Right lobe of liver (tissue), 6 donors: ENCODE measurements at regions not wholly inside any gene's neighbourhood (a gene's known extent, or its start where the extent isn't known, plus 50 kb on each side); places are given as distances from the start of the nearest gene placed in this dataset.

Source experiments
- ATAC-seq, 4 donors: fragments of 200-7000 bp; cut with Tn5 transposase; one replicate each; pipeline ENCODE4 v1.9.1; 2020; ENCODE audit warnings: mild to moderate bottlenecking in 4 of 4, moderate library complexity in 4 of 4
- DNase-seq, 3 donors: peaks; one replicate each; pipeline ENCODE4 v3.0.0-alpha.2; 2020
- H3K27ac ChIP-seq, 3 donors: fragments of 200-600 bp; one replicate each; pipeline ENCODE4 v1.8.0; 2022
- H3K27me3 ChIP-seq, 2 donors: fragments of 200-600 bp; one replicate each; pipeline ENCODE4 v1.8.0; 2022
- H3K36me3 ChIP-seq, 4 donors: fragments of 200-600 bp; sonication (generic) in 1 of 4; one replicate each; pipeline versions ENCODE4 v1.5.1 to v1.8.0; 2017 to 2022; ENCODE audit warnings: control low read depth in 1 of 4
- H3K4me1 ChIP-seq, 4 donors: fragments of 200-600 bp; sonication (generic) in 1 of 4; one replicate each; pipeline versions ENCODE4 v1.5.1 to v1.8.0; 2017 to 2022; ENCODE audit warnings: control low read depth in 1 of 4
- H3K4me3 ChIP-seq, 3 donors: fragments of 200-600 bp; one replicate each; pipeline ENCODE4 v1.8.0; 2022
- H3K9me3 ChIP-seq, 4 donors: fragments of 200-600 bp; sonication (generic) in 1 of 4; one replicate each; pipeline versions ENCODE4 v1.5.1 to v1.8.0; 2017 to 2022; ENCODE audit warnings: control low read depth in 1 of 4
- CTCF ChIP-seq, 4 donors: fragments of 200-600 bp in 3 of 4; fragments of 450-650 bp in 1 of 4; IDR thresholded peaks; one replicate each; pipeline versions ENCODE4 v1.5.1 to v1.8.0; 2016 to 2022; ENCODE audit warnings: antibody characterized with exemption in 4 of 4, mild to moderate bottlenecking in 2 of 4
- POLR2A ChIP-seq: fragments of 450-650 bp; IDR thresholded peaks from one replicate; pipeline ENCODE4 v1.6.1; 2017; ENCODE audit warnings: antibody characterized with exemption, mild to moderate bottlenecking
- WGBS: methylation state at CpG from one replicate; pipeline ENCODE4 v1.1.6; 2018; ENCODE audit warnings: low coverage, low lambda C conversion rate; ENCODE audit not compliant: insufficient coverage; ENCODE audit errors: missing lambda C conversion rate; 5-methylcytosine and 5-hydroxymethylcytosine counted together
- intact Hi-C, 2 donors: fragments of 100-400 bp; cut with DNase I; formaldehyde crosslinking; loops; one replicate each; pipeline versions ENCODE4 v1.11.2 to v1.14.1; 2022
- donor health status: DM: no; HTN: yes; CAD: no.
- donor health status: DM: no; HTN: no; CAD: no.
- donor health status: DM: no; HTN: no; CAD: no.
- donor health status: DM: no; HTN: yes; CAD: no.
- donor health status: DM: no; HTN: yes; CAD: no.

- DNase-seq (peak in 1 of 3 donors; percentile 30), ATAC-seq (no peak)
- no peak overlapping the region for H3K27ac ChIP-seq
- H3K36me3 ChIP-seq: no peaks in the 10 kb centered on the region
- H3K27me3 ChIP-seq: no peaks in the 10 kb centered on the region
- H3K4me3 ChIP-seq: no peak overlapping the region
- no peaks in the 10 kb centered on the region for H3K9me3 ChIP-seq
- 33% methylated on average over 1 of the region's 26 CpGs for WGBS
- no peak for TF ChIP-seq POLR2A
- no peak for TF ChIP-seq CTCF (IDR thresholded peaks at IDR 0.05)
- no peaks in the 10 kb centered on the region for H3K4me1 ChIP-seq
- intact Hi-C loops: no loop called here
Observed at GRCh38 chr18:78772360-78773302, 207.0 kb upstream of the SALL3 start.

- TF ChIP-seq POLR2A (no peak), CTCF (IDR thresholded peaks at IDR 0.05) (no peak)
- H3K36me3 ChIP-seq: no peaks in the 10 kb centered on the region
- no CpG with 5 or more reads among the region's 7 CpGs for WGBS
- H3K4me3 ChIP-seq: no peak overlapping the region
- H3K4me1 ChIP-seq: no peaks in the 10 kb centered on the region
- no peaks in the 10 kb centered on the region for H3K9me3 ChIP-seq
- intact Hi-C loops: no loop called here
- ATAC-seq (no peak), DNase-seq (peak in 1 of 3 donors; percentile 18)
- no peaks in the 10 kb centered on the region for H3K27me3 ChIP-seq
- no peak overlapping the region for H3K27ac ChIP-seq
Observed at GRCh38 chr18:78773303-78773755, 206.3 kb upstream of the SALL3 start.

- DNase-seq: peak in 1 of 3 donors; percentile 37
- no peak for ATAC-seq
- no peaks in the 10 kb centered on the region for H3K27me3 ChIP-seq
- 20% methylated on average over 2 of the region's 9 CpGs for WGBS
- H3K4me3 ChIP-seq: no peak overlapping the region
- no peaks in the 10 kb centered on the region for H3K36me3 ChIP-seq
- intact Hi-C loops: no loop called here
- no peak for TF ChIP-seq CTCF (IDR thresholded peaks at IDR 0.05)
- TF ChIP-seq POLR2A: no peak
- H3K27ac ChIP-seq: no peak overlapping the region
- no peaks in the 10 kb centered on the region for H3K4me1 ChIP-seq
- no peaks in the 10 kb centered on the region for H3K9me3 ChIP-seq
Observed at GRCh38 chr18:78773819-78774218, 205.8 kb upstream of the SALL3 start.

GRCh38 chr18:78774741-78775141 lies 204.9 kb upstream of the SALL3 start:
- Histone ChIP-seq H3K4me1 (no peaks in the 10 kb centered on the region), H3K4me3 (no peak overlapping the region), H3K36me3 (no peaks in the 10 kb centered on the region), H3K27me3 (no peaks in the 10 kb centered on the region), H3K9me3 (no peaks in the 10 kb centered on the region), H3K27ac (no peak overlapping the region)
- WGBS: 64% methylated on average over 14 of the region's 22 CpGs
- no peak for ATAC-seq
- TF ChIP-seq POLR2A (no peak), CTCF (IDR thresholded peaks at IDR 0.05) (no peak)
- DNase-seq: peak in 1 of 3 donors; percentile 36
- intact Hi-C loops: no loop called here
